Tibial nerve (tissue), 3 donors: ENCODE measurements at regions not wholly inside any gene's neighbourhood (a gene's known extent, or its start where the extent isn't known, plus 50 kb on each side); places are given as distances from the start of the nearest gene placed in this dataset.

Experiments used
- CTCF ChIP-seq, 5 experiments: fragments of 200-600 bp in 3 of 5; fragments of 450-650 bp in 2 of 5; sonication (generic) in 3 of 5; IDR thresholded peaks; one replicate each; pipeline ENCODE4 v1.5.1; 2016 to 2019; ENCODE audit warnings: antibody characterized with exemption in 5 of 5, mild to moderate bottlenecking in 3 of 5, moderate library complexity in 2 of 5
- POLR2A ChIP-seq, 2 donors: fragments of 450-650 bp; IDR thresholded peaks; one replicate each; pipeline ENCODE4 v1.6.1; 2017; ENCODE audit warnings: antibody characterized with exemption in 2 of 2, mild to moderate bottlenecking in 2 of 2, moderate library complexity in 2 of 2

GRCh38 chr6:68071740-68072139, 563.3 kb upstream of the ADGRB3 start:
- TF ChIP-seq CTCF (IDR thresholded peaks at IDR 0.05) (no peak), POLR2A (IDR thresholded peaks at IDR 0.05) (no peak)
